CD4-positive, alpha-beta T cell treated with Interleukin-6 for 4 hours (primary cell): ENCODE measurements at regions not wholly inside any gene's neighbourhood (a gene's known extent, or its start where the extent isn't known, plus 50 kb on each side); places are given as distances from the start of the nearest gene placed in this dataset.

Experiments used
- DNase-seq: peaks from one replicate; pipeline ENCODE4 v3.0.0-alpha.2; 2020; ENCODE audit warnings: mixed read lengths

DNA sequence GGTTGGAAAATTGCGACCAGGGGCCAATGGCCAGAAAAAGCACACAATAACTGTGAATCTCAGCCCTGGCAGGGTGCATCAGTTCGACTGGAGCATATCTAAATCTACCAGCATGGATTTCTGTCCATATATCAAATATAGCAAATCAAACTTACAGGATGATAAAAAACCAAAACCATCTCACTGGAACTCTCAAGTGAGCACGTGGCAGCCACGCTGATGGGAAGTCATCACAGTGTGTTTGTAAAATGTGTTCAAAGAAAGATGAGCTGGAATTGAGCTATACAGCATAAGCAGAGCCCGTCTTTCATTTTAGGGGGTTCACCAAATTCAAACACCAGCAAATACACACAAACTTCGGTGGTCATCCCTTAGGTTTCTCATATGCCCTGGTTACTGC, 610.1 kb downstream of the AJAP1 start:
- no peak for DNase-seq

DNA sequence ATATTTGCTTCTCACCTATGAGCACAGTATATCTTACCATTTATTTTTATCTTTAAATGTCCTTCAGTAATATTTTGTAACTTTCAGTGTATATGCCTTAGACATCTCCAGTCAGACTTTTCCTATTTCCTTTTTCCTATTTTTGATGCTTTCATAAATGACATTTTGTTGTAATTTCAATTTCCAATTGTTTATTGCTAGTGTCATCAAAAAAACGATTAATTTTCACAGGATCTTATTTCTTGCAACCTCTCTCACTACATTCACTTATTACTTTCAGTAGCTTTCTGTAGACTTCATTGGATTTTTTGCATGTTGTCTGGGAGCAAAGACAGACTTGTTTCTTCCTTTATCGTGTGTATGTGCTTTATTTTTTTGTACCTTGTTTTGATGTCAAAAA, 602.4 kb downstream of the AJAP1 start:
- no peak for DNase-seq

DNA sequence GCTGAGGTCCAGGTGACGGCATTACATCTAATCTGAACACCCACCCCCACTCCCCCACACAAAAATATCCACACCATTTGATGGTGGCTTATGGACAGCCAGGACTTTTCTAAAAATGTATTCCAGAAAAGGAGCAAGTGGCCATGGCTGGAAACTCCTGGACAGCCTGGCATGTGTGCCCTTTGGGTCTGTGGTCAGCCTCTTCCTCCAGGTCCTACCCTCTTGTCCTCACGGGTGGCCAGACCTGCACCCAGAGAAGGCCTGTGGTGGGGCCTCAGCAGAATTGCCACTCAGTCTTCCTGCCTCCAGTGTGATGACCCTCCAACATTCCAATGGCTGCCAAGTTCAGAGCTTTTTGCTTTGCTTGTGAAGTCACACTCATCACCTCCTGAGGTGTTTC, 600.6 kb downstream of the AJAP1 start:
- no peak for DNase-seq

DNA sequence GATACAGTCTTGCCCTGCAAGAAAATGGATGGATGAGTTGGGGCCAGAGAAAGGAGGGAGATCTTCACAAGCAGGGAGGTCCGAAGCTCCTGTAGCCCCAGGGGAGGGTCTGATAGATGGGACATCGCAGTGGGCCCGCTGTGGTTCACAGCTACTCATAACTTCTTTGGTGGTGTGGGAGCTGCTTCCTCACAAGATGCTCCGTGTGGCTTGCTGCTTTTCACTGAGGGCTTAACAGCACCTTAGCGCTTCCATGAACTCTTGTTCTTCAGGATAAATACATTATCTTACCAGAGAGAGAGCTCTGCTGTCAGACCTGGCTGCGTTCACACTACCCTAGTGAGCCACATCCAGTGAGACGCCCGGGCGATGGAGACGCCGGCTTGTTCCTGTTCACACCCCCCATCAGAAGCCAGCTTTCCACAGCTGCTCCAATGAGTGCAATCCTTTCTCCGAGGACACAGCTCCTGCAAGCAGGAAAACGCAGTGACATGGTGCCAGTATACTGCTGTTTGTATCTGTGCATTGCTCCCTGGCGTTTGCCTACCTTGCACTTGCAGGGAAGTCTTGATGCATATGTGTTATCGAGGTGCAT, 599.8 kb downstream of the AJAP1 start:
- DNase-seq = no peak

DNA sequence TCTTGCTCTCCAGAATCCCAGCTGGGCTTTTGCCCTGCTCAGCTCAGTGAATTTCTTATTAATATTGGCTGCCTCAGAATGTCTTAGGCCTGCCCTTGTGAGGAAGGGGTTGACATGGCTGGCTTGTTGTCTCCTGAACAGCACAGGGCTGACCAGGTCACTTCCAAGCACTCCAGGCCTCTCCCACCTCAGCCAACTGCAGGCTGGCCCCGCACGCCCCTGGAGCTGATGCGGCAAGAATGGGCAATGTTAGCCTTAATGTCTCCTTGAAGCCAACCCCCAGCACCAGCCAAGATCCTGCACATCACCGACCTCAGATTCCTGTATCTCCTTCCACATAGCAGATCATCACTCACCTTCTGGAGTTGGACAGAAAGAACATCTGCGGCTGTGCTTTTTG, 598.6 kb downstream of the AJAP1 start:
- no peak for DNase-seq

DNA sequence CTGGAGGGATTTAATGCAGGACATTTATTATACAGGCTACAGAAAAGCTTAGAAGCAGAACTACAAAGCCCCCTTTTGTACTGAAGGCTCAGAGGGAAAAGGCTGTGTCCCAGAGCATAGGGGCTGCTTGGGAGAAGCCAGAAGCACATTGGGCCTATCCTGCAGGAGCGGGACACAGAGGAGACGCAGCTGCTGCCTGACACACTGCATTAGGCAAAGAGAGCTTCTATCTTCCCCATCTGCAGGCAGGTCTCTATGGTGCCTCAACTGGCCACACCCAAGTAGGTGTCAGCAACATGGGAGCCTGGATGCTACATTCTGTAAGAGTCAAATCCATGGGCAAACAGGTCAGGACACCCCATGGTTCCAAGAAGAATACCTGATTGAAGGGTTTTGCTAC, 595.9 kb downstream of the AJAP1 start:
- no peak for DNase-seq

DNA sequence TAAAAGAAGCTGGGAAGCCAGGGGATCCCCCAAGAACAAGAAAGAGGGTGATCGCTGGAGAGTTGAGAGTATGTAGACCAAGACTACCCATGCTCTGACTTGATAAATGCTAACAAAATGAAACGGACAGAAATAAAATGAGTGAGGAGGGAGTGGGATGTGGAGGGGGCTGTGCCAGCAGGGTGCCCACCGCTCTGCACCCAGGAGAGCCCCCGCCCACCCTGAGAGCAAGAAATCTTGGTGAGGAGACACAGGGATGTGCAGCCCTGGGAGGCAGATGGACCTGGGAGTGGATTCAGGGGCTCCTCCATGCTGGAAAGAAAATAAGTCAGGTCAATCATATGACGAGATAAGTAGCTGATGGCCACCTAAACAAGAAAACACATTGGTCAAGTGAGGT, 590.9 kb downstream of the AJAP1 start:
- DNase-seq = no peak

DNA sequence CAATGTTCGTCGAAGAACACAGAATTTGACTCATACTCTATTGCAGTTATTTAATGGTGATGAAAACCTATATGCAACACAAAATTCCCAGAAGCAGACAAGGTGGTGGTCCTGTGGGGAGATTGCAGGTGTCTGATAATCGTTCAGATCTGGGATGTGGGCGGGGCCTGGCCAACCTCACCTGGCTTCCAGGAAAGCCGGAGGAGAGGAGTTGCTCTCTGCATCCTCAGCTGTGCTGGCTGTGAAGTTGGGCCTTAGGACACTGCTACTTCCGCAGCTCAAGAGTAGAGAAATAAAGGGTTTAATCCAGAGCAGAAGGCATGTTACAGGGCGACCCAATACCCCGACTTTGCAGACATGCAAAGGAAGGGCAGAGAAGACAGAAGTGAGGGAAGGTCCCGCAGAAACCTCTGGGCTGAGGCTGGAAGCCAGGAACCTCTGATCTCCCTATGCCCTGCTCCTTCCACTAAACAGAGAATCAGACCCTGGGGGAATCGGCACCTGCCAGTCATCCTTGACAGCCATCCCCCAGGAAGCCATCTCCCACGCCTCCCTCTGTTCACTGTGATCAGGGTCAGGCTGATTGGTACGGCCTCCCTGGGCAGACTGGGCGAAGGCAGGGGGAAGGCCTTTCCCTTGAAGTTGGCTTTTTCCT, 590.3 kb downstream of the AJAP1 start:
- DNase-seq = no peak

DNA sequence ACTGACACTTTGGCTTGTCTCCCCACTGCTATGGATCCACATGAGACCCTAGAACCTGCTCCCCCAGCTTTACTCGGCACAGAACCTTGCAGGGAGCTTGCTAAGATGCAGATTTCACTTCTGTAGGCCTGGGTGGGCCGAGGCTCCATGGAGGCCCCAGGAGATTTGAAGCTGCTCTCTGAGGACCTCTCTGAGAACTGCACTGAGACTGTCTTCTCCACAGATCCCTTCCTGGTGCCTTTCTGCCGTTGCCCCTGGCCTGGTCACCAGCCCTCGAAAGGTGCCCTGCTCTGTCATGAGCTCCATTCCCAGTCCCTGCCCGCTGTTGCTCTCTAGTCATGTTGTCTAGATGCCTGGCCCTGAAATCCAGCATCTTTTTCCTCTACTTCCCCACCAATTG, 588.4 kb downstream of the AJAP1 start:
- DNase-seq = no peak

DNA sequence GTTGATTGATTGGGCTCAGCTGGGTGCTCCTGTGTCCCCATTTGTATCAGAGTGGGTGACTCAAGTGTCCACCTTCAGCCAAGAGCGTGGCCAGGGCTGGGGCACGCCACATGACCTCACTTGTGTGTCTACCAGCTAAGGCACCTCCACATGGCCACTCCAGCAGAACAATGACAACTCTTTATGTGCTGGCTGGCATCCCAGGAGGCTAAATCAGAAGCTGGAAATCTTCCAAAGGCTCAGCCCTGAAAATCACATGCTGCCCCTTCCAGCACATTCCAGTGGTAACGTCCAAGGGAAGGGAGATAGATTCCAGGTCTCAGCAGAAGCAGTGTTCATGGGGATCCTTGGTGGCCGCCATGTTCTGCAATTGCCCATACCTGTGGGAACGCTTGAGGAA, 585.5 kb downstream of the AJAP1 start:
- DNase-seq = no peak

DNA sequence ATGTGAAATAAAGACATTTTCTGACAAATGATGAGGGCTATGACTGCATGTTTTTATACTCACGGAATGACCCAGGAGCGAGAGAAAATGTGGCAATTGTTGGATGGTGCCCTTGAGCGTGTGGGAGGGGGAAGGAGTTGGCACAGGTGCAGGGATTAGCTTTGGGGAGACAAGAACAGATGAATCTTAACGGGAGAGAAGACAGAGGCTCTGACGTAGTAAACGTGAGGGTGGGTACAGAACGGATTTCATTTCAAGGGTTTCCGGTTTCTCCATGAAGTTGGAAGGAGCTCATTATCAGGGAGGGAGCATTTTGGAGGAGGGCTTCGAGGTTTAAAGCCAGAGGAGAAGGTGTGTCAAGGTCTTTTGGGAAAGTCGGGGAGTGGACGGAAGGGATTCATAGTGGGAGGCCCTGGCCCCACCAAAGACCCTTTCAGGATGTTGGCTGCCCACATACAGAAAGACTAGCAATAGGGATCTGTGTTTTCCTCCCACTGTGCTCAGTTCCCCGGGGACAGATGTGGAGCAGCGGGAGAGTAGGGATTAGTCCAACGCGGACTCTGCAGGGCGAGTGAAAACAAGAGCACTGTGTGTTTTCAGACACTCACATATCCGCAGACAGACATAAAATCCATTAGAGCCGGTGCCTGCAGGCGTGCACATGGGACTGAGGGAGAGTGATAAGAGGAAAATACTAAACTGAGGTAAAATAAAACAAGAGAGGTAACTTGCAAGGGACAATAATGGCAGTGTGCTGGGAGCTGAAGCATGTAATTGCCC, 584.1 kb downstream of the AJAP1 start:
- DNase-seq = no peak

DNA sequence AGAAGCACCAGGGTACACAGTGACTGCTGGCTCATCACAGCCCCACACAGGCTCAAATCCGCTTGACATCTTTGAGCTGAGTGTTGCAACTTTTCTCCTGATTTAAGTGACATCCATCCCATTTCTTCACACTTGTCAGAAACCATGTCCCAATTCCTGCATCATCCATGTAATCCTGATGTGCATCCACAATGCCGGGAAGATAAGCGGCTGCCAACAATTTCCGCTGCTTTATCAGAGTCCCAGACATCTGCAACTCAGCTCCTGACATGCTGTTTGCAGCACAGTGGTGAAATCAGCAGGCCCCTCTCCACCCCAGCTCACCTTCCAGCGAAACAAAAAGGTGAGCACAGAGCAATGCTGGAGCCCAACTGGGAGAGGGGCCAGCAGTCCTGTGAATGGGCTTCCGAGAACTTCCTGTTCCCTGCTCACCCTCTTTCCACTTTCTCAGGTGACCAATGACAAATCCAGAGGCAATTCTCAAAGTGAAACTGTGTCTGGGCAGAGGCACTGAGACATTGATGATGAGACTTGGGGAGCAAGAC, 581.0 kb downstream of the AJAP1 start:
- DNase-seq = no peak

DNA sequence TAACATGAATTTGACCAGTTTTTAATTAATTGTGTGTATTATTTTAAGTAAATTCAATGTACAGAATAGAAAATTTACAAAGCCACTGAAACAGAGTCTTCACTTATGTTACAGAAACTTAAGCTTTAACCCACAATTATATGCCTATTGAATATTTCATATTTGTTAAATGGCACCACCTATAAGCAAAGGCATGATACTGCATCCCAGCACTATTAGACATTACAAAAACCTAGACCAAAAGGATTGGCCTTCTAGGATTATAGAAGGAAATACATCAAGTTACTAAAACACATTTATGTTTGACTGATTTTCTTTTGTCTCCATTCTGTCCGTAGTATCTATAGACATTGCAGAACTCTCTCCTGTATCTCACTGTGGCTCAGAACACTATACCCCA, 578.1 kb downstream of the AJAP1 start:
- DNase-seq = no peak

DNA sequence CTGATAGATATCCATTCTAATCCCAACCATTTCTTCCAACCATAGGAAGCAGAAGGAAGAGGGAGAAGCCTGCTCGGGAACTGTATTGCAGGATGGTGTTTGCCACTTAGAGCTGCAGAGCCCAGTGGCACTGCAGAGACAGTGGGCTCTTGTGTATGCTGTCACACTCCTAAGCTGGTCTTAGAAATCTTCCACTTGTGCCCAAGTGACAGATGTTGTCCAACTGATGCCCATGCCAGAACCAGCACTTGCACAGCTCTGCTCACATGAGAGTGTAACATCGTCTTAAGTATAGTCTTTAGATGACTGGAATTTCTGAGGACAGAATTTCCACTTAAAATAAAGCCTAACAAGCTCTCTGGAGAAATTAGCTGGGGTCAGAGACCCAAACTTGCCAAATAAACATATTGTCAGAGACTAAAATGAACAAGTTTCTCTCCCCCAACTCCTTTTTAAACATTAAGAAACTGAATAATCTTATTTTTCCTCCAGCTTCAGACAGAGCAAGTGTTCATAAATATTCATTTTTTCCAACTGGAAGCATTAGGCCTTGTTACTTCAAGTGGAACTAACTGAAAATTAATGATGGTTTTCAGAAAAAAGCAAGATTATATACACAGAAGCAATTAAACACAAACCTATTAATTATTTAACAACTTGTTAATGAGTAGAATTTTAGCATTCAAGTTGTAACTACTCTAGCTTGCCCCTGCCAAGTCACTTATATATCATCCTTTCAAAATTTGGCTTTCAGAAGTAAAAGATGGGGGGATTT, 577.3 kb downstream of the AJAP1 start:
- DNase-seq = no peak

DNA sequence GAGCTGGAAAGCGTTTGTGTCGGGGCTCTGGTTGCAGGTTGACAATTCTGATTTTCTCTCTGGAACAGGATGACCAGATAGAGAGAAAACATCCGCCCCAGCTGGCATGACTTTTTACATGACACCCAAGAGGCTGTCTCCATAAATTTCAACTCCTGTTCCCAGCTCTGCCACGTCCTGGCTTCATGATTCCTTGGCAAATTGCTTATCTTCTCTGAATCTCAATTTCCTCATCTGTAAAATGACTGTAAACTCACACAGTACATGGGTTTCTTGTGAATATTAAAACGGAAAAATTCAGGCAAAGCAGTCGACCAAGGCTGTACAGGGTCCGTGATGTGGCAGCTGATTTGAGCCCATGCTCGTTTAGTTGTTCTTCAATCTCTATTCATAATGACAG, 572.7 kb downstream of the AJAP1 start:
- DNase-seq = no peak

DNA sequence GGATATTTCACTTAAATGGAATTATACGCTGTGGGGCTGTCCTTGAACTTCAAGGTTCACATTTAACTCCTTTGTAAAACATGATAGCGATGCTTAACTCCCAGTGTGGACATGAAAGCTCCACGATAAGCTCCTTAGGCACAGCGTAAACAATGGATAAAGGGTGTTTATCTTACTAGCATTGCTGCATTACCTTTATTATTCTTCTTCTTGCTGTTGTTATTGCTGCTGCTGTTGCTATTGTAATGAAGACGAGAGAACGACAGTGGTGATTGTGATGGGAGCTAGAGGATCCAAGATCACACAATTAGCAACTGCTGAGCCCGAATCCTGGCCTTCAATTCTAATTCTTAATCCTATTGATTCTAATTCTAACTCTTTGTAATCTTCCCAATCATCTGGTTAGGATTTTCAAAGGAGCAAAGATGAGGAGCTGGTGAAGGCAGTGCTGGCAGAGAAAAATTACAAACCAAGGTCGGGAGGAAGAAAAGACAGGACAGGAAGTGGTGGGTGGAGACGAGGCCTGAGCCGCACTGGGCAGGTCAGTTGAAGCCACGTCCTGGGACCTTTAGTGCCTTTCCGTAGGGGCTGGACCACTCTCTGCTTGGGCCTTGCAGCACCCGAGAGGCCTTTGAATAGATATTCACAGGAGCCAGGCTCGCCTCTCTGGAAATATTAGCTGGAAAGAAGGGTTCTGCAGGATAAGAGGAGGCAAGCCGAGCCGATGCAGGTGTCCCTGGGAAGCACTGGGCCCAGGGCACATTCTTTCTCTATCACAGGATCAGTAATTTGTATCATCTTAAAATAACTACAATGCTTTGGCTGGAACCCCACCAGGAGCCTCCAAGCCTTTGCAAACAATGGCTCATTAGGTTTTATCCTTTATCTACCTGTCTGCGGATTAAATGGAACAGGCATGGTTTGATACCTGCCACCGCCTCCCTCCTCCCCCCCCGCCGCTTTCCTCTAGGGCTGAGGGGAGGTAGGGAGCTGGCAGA, 571.6 kb downstream of the AJAP1 start:
- DNase-seq = no peak

DNA sequence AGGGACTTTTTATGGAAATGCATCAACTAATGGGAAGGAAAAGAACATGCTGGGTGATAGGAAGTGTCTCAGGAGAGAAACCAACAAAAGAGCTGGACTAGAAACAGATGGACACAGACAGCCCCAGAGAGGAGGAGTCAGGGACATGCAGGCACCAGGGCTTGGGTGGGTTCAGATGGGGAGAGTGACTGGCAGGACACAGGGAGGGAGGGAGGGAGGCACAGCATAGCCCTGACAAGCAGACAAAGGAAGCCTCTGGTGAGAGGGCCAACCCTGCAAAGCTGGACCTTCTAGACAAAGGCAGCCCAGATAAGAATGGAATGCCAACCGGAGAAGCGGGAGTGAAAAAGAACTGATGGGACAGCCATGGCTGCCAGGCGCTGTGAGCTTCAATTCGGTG, 568.8 kb downstream of the AJAP1 start:
- no peak for DNase-seq

DNA sequence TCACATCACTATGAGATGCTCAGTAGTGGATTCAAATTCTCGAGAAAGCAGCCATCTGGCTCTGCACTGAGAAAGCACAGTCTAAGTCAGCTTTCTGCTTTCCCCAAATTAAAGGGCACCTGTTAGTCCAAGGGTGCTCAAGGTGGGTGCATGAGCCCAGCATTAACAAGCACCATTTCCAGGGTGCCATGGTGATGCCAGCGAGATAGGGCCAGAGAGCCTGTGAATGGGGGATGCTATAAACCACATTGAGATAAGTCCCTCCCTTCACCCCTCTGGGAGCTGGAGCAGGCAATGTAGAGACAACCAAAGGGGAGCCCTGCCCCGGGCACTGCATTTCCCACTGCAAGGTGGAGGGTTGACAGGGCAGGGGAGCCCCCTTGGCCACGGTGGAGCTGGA, 568.2 kb downstream of the AJAP1 start:
- DNase-seq = no peak

DNA sequence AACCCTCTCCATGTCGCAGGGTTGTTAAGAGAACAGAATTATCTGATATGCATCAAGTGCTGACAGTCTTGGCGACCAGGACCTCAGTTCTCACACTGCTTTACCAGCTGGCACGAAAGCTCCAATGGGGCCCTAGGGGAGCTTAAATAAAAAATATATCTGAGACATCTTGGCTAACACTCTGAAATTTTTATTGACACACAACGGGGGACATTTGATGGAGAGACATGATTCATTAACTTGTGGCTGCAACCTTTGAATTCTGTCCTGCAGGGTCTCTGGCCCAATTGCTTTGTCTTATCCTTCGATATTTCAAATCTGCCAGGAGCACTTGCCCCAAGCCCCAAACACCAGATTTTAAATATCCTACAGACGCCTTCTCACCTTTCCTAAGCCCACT, 567.0 kb downstream of the AJAP1 start:
- DNase-seq = no peak

DNA sequence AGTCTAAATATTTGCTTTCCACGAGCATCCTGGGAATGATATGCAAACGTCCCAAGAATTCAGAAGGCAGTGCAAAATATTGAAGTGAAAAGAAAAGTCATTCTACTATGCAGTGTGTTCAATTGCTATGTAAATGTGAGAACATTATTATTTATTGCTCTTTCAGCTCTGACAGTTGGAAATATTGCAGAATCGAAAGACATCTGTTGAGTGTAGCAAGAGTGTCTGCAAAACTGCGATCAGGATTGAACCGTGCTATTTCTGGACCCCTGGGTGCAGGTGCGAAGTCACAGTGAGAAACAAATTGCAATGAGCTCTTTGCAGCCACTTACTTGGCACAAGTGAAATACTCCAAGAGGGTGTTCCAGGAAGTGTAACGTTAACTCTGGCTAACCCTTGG, 566.4 kb downstream of the AJAP1 start:
- no peak for DNase-seq

DNA sequence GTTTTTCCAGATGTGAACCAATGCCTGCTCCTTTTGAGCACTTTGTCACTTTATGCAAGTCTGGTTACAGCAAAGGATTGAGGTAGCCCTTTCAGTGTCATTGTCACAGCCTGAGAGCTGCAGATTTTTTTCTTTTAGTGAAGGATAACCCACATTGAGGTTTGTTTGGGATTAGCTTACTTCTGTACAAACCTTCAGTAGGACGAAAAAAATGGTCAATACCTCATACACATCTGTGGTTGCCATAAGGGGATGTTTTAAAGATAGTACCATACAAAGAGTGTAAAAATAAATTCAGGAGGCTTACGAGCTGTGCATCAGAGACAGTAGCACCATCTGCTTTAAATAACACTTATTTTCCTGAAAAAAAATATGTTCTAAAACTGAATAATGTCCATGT, 566.0 kb downstream of the AJAP1 start:
- no peak for DNase-seq

DNA sequence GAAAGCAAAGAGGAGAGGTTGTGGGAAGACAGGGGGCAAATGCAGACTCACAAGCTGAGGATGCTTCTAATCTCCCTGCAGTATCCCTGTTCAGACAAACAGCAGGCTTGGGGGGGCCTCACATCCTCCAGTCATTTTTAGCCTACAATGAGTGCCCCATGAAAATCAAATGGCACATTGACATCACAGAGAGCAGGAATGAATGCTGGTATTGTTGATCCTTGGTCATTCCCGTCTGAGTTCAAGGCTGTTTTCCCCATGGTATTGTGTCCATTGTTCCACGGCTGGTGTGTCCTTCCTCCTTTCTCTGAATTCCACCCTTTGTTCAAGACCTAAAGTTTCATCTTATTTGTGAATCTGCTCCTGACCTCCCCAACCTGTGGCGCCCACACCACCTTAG, 545.6 kb downstream of the AJAP1 start:
- DNase-seq = no peak
